ENCODE measurements at regions not wholly inside any gene's neighbourhood (a gene's known extent, or its start where the extent isn't known, plus 50 kb on each side); places are given as distances from the start of the nearest gene placed in this dataset.

- H3K4me1 ChIP-seq = no peaks in the 10 kb centered on the region
- intact Hi-C loops (cut with DNase I; ENCODE audit: low total_unique reads) = loop anchor here (10.0 kb wide), 1 partner anchor 313 kb away; no protein-coding TSS in a partner anchor
- H3K27ac ChIP-seq = no peak overlapping the region
- DNase-seq = no peak
- no peak overlapping the region for H3K4me3 ChIP-seq
- no peaks in the 10 kb centered on the region for H3K27me3 ChIP-seq
- H3K9me3 ChIP-seq = no peaks in the 10 kb centered on the region
- no peak for TF ChIP-seq CTCF (IDR thresholded peaks at IDR 0.05)
- TF ChIP-seq POLR2A (IDR thresholded peaks at IDR 0.05) = no peak
- H3K36me3 ChIP-seq = no peaks in the 10 kb centered on the region
These were observed 59.4 kb upstream of the WASF3 start for GRCh38 chr13:26497968-26498511.

GRCh38 chr13:26498656-26499601, 58.6 kb upstream of the WASF3 start:
- intact Hi-C loops (cut with DNase I; ENCODE audit: low total_unique reads) = loop anchor here (10.0 kb wide), 1 partner anchor 314 kb away; no protein-coding TSS in a partner anchor
- H3K9me3 ChIP-seq = no peaks in the 10 kb centered on the region

GRCh38 chr13:26500618-26501320, 56.7 kb upstream of the WASF3 start:
- no peak for DNase-seq
- intact Hi-C loops (cut with DNase I; ENCODE audit: low total_unique reads) = no loop called here
- Histone ChIP-seq H3K36me3 (no peaks in the 10 kb centered on the region), H3K27ac (no peak overlapping the region), H3K9me3 (no peaks in the 10 kb centered on the region), H3K4me1 (no peaks in the 10 kb centered on the region), H3K27me3 (no peaks in the 10 kb centered on the region), H3K4me3 (no peak overlapping the region)
- TF ChIP-seq CTCF (IDR thresholded peaks at IDR 0.05) (no peak), POLR2A (IDR thresholded peaks at IDR 0.05) (no peak)

More at GRCh38 chr13:26498656-26499601, 58.6 kb upstream of the WASF3 start:
- TF ChIP-seq CTCF (IDR thresholded peaks at IDR 0.05) (no peak), POLR2A (IDR thresholded peaks at IDR 0.05) (no peak)
- H3K27me3 ChIP-seq = no peaks in the 10 kb centered on the region
- H3K4me1 ChIP-seq = no peaks in the 10 kb centered on the region
- no peak overlapping the region for H3K27ac ChIP-seq
- no peak overlapping the region for H3K4me3 ChIP-seq
- H3K36me3 ChIP-seq = no peaks in the 10 kb centered on the region
- no peak for DNase-seq

- H3K9me3 ChIP-seq = no peaks in the 10 kb centered on the region
- H3K4me1 ChIP-seq = no peaks in the 10 kb centered on the region
- H3K4me3 ChIP-seq = no peak overlapping the region
- intact Hi-C loops (cut with DNase I; ENCODE audit: low total_unique reads) = no loop called here
- TF ChIP-seq CTCF (IDR thresholded peaks at IDR 0.05) (no peak), POLR2A (IDR thresholded peaks at IDR 0.05) (no peak)
- H3K27me3 ChIP-seq = no peaks in the 10 kb centered on the region
- no peak for DNase-seq
- no peak overlapping the region for H3K27ac ChIP-seq
- H3K36me3 ChIP-seq = no peaks in the 10 kb centered on the region
These were observed 55.8 kb upstream of the WASF3 start for GRCh38 chr13:26501641-26502040.

Measured in uterus (tissue), 3 donors.